Nephron progenitor cell (in vitro differentiated cells): ENCODE measurements at regions not wholly inside any gene's neighbourhood (a gene's known extent, or its start where the extent isn't known, plus 50 kb on each side); places are given as distances from the start of the nearest gene placed in this dataset.

Experiments
- DNase-seq: peaks from one replicate; pipeline ENCODE4 v3.0.0; 2021
- H3K27ac Mint-ChIP-seq: 2 replicates; pipeline ENCODE4 v1.8.0; 2021; ENCODE audit warnings: mild to moderate bottlenecking, moderate library complexity, mixed read lengths
- H3K27me3 Mint-ChIP-seq: 2 replicates; pipeline ENCODE4 v1.8.0; 2021; ENCODE audit warnings: mild to moderate bottlenecking, low read depth, mixed read lengths; ENCODE audit not compliant: poor library complexity
- H3K36me3 Mint-ChIP-seq: 2 replicates; pipeline ENCODE4 v1.8.0; 2021; ENCODE audit warnings: low read depth, mixed read lengths
- H3K4me1 Mint-ChIP-seq: 2 replicates; pipeline ENCODE4 v1.8.0; 2021; ENCODE audit warnings: mixed read lengths
- H3K4me3 Mint-ChIP-seq: 2 replicates; pipeline ENCODE4 v1.8.0; 2021; ENCODE audit warnings: mild to moderate bottlenecking, moderate library complexity, mixed read lengths
- H3K9me3 Mint-ChIP-seq: 2 replicates; pipeline ENCODE4 v1.8.0; 2021; ENCODE audit warnings: mild to moderate bottlenecking, moderate library complexity, mixed read lengths
- CTCF ChIP-seq: fragments of 200-600 bp; sonication (generic); IDR thresholded peaks from 2 replicates; pipeline ENCODE4 v1.5.0; 2021; ENCODE audit warnings: antibody characterized with exemption

- DNase-seq, result no peak
- TF ChIP-seq CTCF, result no peak
- Mint-ChIP-seq H3K9me3 (no peaks in the 10 kb centered on the region), H3K27ac (no peak overlapping the region), H3K36me3 (no peaks in the 10 kb centered on the region), H3K4me1 (peaks cover 21% of the 10 kb centered on the region), H3K27me3 (no peaks in the 10 kb centered on the region), H3K4me3 (no peak overlapping the region)
These were observed 182.5 kb downstream of the GXYLT1 start for GRCh38 chr12:41962171-41962572.

DNA sequence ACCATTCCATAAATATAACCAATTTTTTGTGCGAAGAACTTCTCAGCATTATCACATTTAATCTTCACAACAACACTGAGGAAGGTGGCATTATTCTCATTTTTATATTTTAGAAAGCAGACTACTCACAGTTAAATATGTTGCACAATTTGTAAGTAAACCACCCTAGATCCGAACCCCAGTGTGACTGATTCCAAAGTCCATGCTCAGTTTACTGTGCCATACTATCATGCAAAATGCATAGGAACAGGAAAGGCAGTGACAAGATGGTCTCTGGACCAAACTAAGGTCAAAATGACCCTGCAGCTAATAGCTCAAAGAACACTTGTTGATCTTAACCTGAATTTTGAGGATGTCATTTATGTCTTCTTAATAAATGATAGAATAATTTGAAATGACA lies 185.4 kb downstream of the GXYLT1 start:
- Mint-ChIP-seq H3K36me3 (peaks cover under 1% of the 10 kb centered on the region), H3K4me3 (no peak overlapping the region), H3K27ac (no peak overlapping the region), H3K4me1 (no peaks in the 10 kb centered on the region), H3K9me3 (peaks cover 5% of the 10 kb centered on the region), H3K27me3 (no peaks in the 10 kb centered on the region)
- DNase-seq, result no peak
- no peak for TF ChIP-seq CTCF

DNA sequence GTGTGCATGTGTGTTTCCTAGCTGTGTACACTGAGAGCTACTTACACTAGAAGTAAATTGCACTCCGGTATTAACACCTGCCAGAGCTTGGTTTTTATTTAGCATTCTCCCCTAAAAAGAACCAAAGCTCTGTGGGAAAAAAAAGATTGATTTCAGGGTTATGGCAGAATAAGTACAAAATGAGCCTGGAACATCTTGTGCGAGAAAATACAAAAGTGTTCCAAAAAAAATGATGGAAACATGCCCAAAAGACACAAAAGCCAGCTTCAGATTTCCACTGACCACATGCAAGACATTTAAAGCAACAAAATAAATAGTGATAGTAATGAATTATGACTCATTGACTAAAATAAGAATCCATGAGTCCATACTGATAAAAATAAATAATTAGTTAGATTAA lies 188.3 kb downstream of the GXYLT1 start:
- Mint-ChIP-seq H3K4me1 (no peaks in the 10 kb centered on the region), H3K27me3 (peaks cover under 1% of the 10 kb centered on the region), H3K36me3 (peaks cover 5% of the 10 kb centered on the region), H3K4me3 (no peak overlapping the region), H3K27ac (no peak overlapping the region), H3K9me3 (peaks cover 11% of the 10 kb centered on the region)
- no peak for DNase-seq
- no peak for TF ChIP-seq CTCF

DNA sequence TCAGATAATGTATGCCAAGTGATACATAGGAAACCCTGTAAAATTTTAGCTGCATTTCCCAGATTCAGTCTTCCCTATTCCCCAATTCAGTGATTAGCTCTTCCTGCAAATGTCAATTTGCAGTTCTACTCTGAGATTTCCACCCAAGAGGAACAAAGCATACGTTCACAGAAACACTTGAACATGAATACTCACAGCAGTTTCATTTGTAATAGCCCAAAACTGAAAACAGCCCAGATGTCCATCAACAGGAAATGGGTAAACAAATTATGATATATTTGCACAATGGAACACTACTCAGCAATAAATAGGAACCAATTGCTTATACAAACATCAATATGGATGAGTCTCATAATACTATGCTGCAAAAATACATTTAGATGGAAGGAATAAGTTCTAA lies 194.2 kb downstream of the GXYLT1 start:
- Mint-ChIP-seq H3K9me3 (peaks cover 34% of the 10 kb centered on the region), H3K4me3 (no peak overlapping the region), H3K4me1 (no peaks in the 10 kb centered on the region), H3K27me3 (peaks cover 3% of the 10 kb centered on the region), H3K27ac (no peak overlapping the region), H3K36me3 (peaks cover 17% of the 10 kb centered on the region)
- TF ChIP-seq CTCF, result no peak
- DNase-seq, result no peak

DNA sequence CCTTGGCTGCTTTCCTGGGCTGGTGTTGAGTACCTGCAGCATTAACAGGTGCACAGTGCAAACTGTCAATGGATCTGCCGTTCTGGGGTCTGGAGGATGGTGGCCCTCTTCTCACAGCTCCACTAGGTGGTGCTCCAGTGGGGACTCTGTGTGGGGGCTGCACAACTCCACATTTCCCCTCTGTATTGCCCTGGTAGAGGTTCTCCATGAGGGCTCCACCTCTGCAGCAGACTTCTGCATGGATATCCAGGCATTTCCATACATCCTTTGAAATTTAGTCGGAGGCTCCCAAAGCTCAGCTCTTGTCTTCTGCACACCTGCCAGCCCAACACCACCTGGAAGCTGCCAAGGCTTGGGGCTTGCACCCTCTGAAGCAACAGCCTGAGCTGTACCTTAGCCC lies 198.6 kb downstream of the GXYLT1 start:
- no peak for DNase-seq
- peaks cover 38% of the 10 kb centered on the region for H3K9me3 Mint-ChIP-seq
- peaks cover 16% of the 10 kb centered on the region for H3K4me1 Mint-ChIP-seq
- no peaks in the 10 kb centered on the region for H3K27me3 Mint-ChIP-seq
- no peak overlapping the region for H3K27ac Mint-ChIP-seq
- H3K4me3 Mint-ChIP-seq, result no peak overlapping the region
- no peak for TF ChIP-seq CTCF
- H3K36me3 Mint-ChIP-seq, result peaks cover 18% of the 10 kb centered on the region

DNA sequence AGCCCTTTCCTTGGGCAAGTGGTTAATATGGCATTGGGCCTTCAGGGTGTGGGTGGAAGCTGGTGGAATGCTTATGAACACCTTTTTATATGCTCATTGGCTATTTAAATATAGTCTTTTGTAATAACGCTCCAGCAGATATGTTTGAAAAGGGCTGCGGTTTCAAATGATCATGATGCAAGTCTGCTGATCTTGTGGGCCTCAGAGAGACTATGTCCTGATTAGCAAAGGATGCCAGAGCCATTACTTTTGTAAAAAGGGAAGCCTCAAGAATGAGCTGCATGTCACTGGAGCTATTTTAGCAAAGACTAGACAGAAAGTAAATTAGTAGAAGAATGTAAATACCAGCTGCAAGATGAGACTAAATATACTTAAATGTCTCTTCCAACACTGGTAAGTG lies 200.5 kb downstream of the GXYLT1 start:
- TF ChIP-seq CTCF, result no peak
- Mint-ChIP-seq H3K27me3 (peaks cover 2% of the 10 kb centered on the region), H3K4me1 (peaks cover 19% of the 10 kb centered on the region), H3K36me3 (peaks cover 18% of the 10 kb centered on the region), H3K27ac (no peak overlapping the region), H3K9me3 (peaks cover 38% of the 10 kb centered on the region), H3K4me3 (no peak overlapping the region)
- no peak for DNase-seq
